Breast epithelium (tissue), 4 donors: ENCODE measurements at regions not wholly inside any gene's neighbourhood (a gene's known extent, or its start where the extent isn't known, plus 50 kb on each side); places are given as distances from the start of the nearest gene placed in this dataset.

ENCODE experiments used
- DNase-seq, 2 donors: peaks; one replicate each; pipeline ENCODE4 v3.0.0-alpha.2; 2019; ENCODE audit warnings: low spot score in 2 of 2
- H3K27ac ChIP-seq, 2 donors: fragments of 200-600 bp; sonication (generic) in 1 of 2; one replicate each; pipeline ENCODE4 v1.5.1; 2016 to 2019; ENCODE audit warnings: mild to moderate bottlenecking in 1 of 2
- H3K27me3 ChIP-seq, 2 donors: fragments of 200-600 bp; sonication (generic) in 1 of 2; one replicate each; pipeline versions ENCODE4 v1.5.1 to v1.6.0; 2017 to 2019; ENCODE audit warnings: control low read depth in 1 of 2, mild to moderate bottlenecking in 1 of 2
- H3K36me3 ChIP-seq: fragments of 200-600 bp; one replicate; pipeline ENCODE4 v1.5.1; 2019
- H3K4me1 ChIP-seq, 2 donors: fragments of 200-600 bp; sonication (generic); one replicate each; pipeline ENCODE4 v1.5.1; 2016 to 2019; ENCODE audit warnings: control low read depth in 1 of 2
- H3K4me3 ChIP-seq, 3 donors: fragments of 200-600 bp; sonication (generic); 1 replicate in 2 of 3; 2 replicates in 1 of 3; pipeline ENCODE4 v1.5.1; 2016 to 2019; ENCODE audit warnings: mild to moderate bottlenecking in 3 of 3, moderate library complexity in 2 of 3
- H3K9me3 ChIP-seq, 2 donors: fragments of 200-600 bp; sonication (generic) in 1 of 2; one replicate each; pipeline ENCODE4 v1.5.1; 2016 to 2019; ENCODE audit warnings: control low read depth in 1 of 2
- CTCF ChIP-seq, 3 donors: fragments of 450-650 bp; IDR thresholded peaks; one replicate each; pipeline ENCODE4 v1.5.1; 2016 to 2017; ENCODE audit warnings: antibody characterized with exemption in 3 of 3, mild to moderate bottlenecking in 3 of 3, moderate library complexity in 3 of 3
- POLR2A ChIP-seq: fragments of 450-650 bp; IDR thresholded peaks from one replicate; pipeline ENCODE4 v1.6.1; 2016; ENCODE audit warnings: antibody characterized with exemption, mild to moderate bottlenecking, moderate library complexity
- POLR2AphosphoS5 ChIP-seq, 3 donors: sonication (generic); formaldehyde crosslinking; IDR thresholded peaks; one replicate each; pipeline ENCODE4 v1.6.1; 2017; ENCODE audit warnings: antibody characterized with exemption in 3 of 3
- intact Hi-C: fragments of 100-400 bp; cut with DNase I; formaldehyde crosslinking; loops from one replicate; pipeline ENCODE4 v1.15.1; 2023; ENCODE audit warnings: low total_unique reads

- Histone ChIP-seq H3K4me3 (no peak overlapping the region), H3K36me3 (no peaks in the 10 kb centered on the region), H3K27ac (no peak overlapping the region), H3K4me1 (no peaks in the 10 kb centered on the region), H3K9me3 (peaks cover 19 to 21% of the 10 kb centered on the region in 2 donors), H3K27me3 (no peaks in the 10 kb centered on the region)
- TF ChIP-seq CTCF (IDR thresholded peaks at IDR 0.05) (no peak), POLR2A (no peak), POLR2AphosphoS5 (IDR thresholded peaks at IDR 0.05) (no peak)
- no peak for DNase-seq
- intact Hi-C loops = no loop called here
These were observed 102.8 kb downstream of the C9orf50 start for GRCh38 chr9:129518074-129518473.

- no peaks in the 10 kb centered on the region for H3K36me3 ChIP-seq
- peaks cover 19 to 22% of the 10 kb centered on the region in 2 donors for H3K9me3 ChIP-seq
- no peak overlapping the region for H3K27ac ChIP-seq
- H3K4me1 ChIP-seq = no peaks in the 10 kb centered on the region
- H3K4me3 ChIP-seq = no peak overlapping the region
- no peaks in the 10 kb centered on the region for H3K27me3 ChIP-seq
- no peak for TF ChIP-seq POLR2A
- intact Hi-C loops = no loop called here
- no peak for DNase-seq
These were observed 103.9 kb downstream of the C9orf50 start for GRCh38 chr9:129517006-129517405.

- Histone ChIP-seq H3K4me1 (no peaks in the 10 kb centered on the region), H3K36me3 (no peaks in the 10 kb centered on the region), H3K27ac (no peak overlapping the region), H3K27me3 (no peaks in the 10 kb centered on the region), H3K4me3 (no peak overlapping the region), H3K9me3 (peaks cover 19 to 22% of the 10 kb centered on the region in 2 donors)
- TF ChIP-seq POLR2AphosphoS5 (IDR thresholded peaks at IDR 0.05) (no peak), CTCF (IDR thresholded peaks at IDR 0.05) (no peak), POLR2A (no peak)
- intact Hi-C loops = no loop called here
- no peak for DNase-seq
These were observed 106.0 kb downstream of the C9orf50 start for GRCh38 chr9:129514891-129515290.

- H3K36me3 ChIP-seq = no peaks in the 10 kb centered on the region
- intact Hi-C loops = no loop called here
- peaks cover 19 to 22% of the 10 kb centered on the region in 2 donors for H3K9me3 ChIP-seq
- H3K4me1 ChIP-seq = no peaks in the 10 kb centered on the region
- H3K4me3 ChIP-seq = no peak overlapping the region
- H3K27ac ChIP-seq = no peak overlapping the region
- no peak for DNase-seq
- no peaks in the 10 kb centered on the region for H3K27me3 ChIP-seq
- no peak for TF ChIP-seq POLR2A
- TF ChIP-seq POLR2AphosphoS5 (IDR thresholded peaks at IDR 0.05) = no peak
- TF ChIP-seq CTCF (IDR thresholded peaks at IDR 0.05) = no peak
These were observed 106.4 kb downstream of the C9orf50 start for GRCh38 chr9:129514497-129514867.

GRCh38 chr9:129513856-129514496, 106.9 kb downstream of the C9orf50 start:
- DNase-seq = no peak
- Histone ChIP-seq H3K4me3 (no peak overlapping the region), H3K27ac (no peak overlapping the region), H3K27me3 (no peaks in the 10 kb centered on the region), H3K4me1 (no peaks in the 10 kb centered on the region), H3K9me3 (peaks cover 19 to 22% of the 10 kb centered on the region in 2 donors), H3K36me3 (no peaks in the 10 kb centered on the region)
- intact Hi-C loops = no loop called here
- no peak for TF ChIP-seq POLR2AphosphoS5 (IDR thresholded peaks at IDR 0.05)
- TF ChIP-seq POLR2A = no peak
- no peak for TF ChIP-seq CTCF (IDR thresholded peaks at IDR 0.05)
